HUES64 (cell line): ENCODE measurements at regions not wholly inside any gene's neighbourhood (a gene's known extent, or its start where the extent isn't known, plus 50 kb on each side); places are given as distances from the start of the nearest gene placed in this dataset.
"Not testable (repeated sequence)": the region's sequence is repeated elsewhere in the genome, so short reads cannot be mapped to it uniquely, and the experiment has no call there.

Source experiments
- H3K27ac ChIP-seq: 2 replicates; pipeline ENCODE4 v1.7.0; 2013; ENCODE audit warnings: low read depth, low read length, inconsistent platforms
- H3K27me3 ChIP-seq: 2 replicates; pipeline ENCODE4 v1.6.1; 2013; ENCODE audit warnings: mild to moderate bottlenecking, low read length; ENCODE audit not compliant: insufficient read depth
- H3K36me3 ChIP-seq: 2 replicates; pipeline ENCODE4 v1.6.1; 2013; ENCODE audit warnings: mild to moderate bottlenecking, low read length; ENCODE audit not compliant: insufficient read depth
- H3K4me1 ChIP-seq: 2 replicates; pipeline ENCODE4 v1.6.1; 2013; ENCODE audit warnings: mild to moderate bottlenecking, low read length, moderate library complexity; ENCODE audit not compliant: insufficient read depth
- H3K4me3 ChIP-seq: 2 replicates; pipeline ENCODE4 v1.5.1; 2013; ENCODE audit warnings: mild to moderate bottlenecking, low read length, moderate library complexity
- H3K9ac ChIP-seq: 2 replicates; pipeline ENCODE4 v1.6.1; 2013; ENCODE audit warnings: mild to moderate bottlenecking, low read depth, low read length
- H3K9me3 ChIP-seq: 2 replicates; pipeline ENCODE4 v1.6.1; 2013; ENCODE audit warnings: low read depth, low read length; ENCODE audit not compliant: insufficient read depth
- WGBS: fragments of 150-250, 120-280 bp; methylation state at CpG from one replicate; pipeline ENCODE4 v1.1.7; 2013; ENCODE audit warnings: missing lambda C conversion rate; 5-methylcytosine and 5-hydroxymethylcytosine counted together

GRCh38 chrX:63115196-63115595 lies 235.9 kb downstream of the SPIN4 start:
- Histone ChIP-seq H3K36me3 (no peaks in the 10 kb centered on the region), H3K4me1 (no peaks in the 10 kb centered on the region), H3K27me3 (no peaks in the 10 kb centered on the region), H3K9ac (no peak overlapping the region), H3K27ac (no peak overlapping the region), H3K9me3 (peaks cover 58% of the 10 kb centered on the region), H3K4me3 (no peak overlapping the region)
- 9% methylated on average over 1 of the region's 1 CpG for WGBS

DNA sequence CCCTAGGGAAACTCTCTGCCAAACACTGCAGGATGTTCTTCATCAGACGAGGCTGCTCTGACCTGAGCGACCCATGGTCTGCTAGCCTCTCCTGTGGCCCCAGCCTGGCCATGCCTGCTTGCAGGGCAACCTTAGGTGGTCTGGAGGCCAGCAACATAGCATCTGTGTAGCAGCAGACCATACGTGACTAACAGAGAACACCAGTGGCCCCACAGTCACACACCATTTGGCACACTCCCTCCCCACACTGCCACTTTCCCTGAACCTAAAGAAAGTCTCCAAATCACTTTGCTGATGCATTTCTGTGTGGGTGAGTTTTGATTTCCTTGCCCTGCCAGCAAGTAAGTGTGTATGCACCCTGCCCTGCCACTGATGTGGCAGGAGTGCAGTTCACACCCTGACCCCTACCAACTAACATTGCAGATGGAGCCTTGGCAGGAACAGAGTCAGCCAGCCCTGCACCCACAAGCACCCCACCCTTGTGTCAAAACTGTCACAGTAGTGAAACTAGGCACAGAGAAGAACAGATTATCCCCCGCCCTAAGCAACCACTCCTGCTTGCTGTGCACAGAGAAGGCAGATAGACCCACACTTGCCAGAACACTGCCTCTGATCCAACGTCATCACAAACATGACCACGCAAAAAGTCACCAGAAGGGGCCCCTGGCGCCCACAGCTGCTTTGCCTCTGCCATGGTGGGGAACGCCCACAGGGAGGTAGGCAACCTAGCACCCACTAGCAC lies 249.1 kb downstream of the SPIN4 start:
- WGBS: 76% methylated on average over 8 of the region's 8 CpGs
- Histone ChIP-seq H3K9me3 (peaks cover 36% of the 10 kb centered on the region), H3K27ac (no peak overlapping the region), H3K27me3 (no peaks in the 10 kb centered on the region), H3K36me3 (no peaks in the 10 kb centered on the region), H3K4me1 (no peaks in the 10 kb centered on the region), H3K4me3 (no peak overlapping the region), H3K9ac (no peak overlapping the region)

DNA sequence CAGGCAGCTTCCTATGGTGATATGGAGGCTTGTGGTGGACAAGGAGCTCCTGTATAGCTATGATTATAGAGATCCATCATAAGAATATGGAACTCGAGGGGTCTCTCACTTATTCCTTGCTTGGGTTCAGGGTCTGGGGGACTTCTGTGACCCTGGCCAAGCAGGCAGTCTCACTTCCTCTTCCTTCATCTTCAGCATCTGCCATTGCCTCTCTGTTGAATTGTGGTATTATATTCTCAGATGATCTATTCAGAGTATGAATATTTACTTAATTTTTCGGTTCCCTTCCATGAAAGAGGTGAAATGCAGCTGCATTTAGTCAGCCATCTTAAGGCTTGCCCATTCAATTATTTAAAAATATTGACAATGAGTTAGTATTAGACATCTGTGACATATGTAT lies 292.9 kb downstream of the SPIN4 start:
- Histone ChIP-seq H3K36me3 (no peaks in the 10 kb centered on the region), H3K27me3 (no peaks in the 10 kb centered on the region), H3K9ac (no peak overlapping the region), H3K4me1 (no peaks in the 10 kb centered on the region), H3K27ac (no peak overlapping the region), H3K9me3 (peaks cover 53% of the 10 kb centered on the region), H3K4me3 (no peak overlapping the region)
- WGBS: no CpG with 5 or more reads among the region's 2 CpGs

DNA sequence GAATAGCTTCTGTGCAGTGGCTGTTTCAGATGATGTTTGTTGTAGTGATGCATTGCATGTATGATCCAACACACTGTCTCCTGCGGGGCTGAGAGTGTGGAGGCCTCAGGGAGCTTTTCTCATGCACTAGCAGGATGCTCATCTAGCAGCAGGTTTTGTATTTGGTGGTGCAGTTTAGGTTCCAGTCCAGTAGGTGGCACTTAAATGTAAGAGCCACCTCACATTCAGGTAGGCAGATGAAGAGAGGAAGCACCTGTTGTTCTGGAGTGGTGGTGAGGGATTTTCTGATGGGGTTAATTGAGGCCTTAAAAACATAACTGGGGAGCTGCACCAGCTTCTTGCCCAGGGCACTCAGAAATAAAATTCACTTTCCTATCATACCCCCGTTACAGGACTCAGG lies 300.9 kb downstream of the SPIN4 start:
- H3K9ac ChIP-seq: no peak overlapping the region
- H3K4me1 ChIP-seq: no peaks in the 10 kb centered on the region
- no peaks in the 10 kb centered on the region for H3K36me3 ChIP-seq
- no peak overlapping the region for H3K4me3 ChIP-seq
- H3K27me3 ChIP-seq: no peaks in the 10 kb centered on the region
- WGBS: 45% methylated on average over 2 of the region's 2 CpGs
- peaks cover 53% of the 10 kb centered on the region for H3K9me3 ChIP-seq
- H3K27ac ChIP-seq: no peak overlapping the region

GRCh38 chrX:63032811-63033210 lies 318.3 kb downstream of the SPIN4 start:
- H3K27me3 ChIP-seq: no peaks in the 10 kb centered on the region

DNA sequence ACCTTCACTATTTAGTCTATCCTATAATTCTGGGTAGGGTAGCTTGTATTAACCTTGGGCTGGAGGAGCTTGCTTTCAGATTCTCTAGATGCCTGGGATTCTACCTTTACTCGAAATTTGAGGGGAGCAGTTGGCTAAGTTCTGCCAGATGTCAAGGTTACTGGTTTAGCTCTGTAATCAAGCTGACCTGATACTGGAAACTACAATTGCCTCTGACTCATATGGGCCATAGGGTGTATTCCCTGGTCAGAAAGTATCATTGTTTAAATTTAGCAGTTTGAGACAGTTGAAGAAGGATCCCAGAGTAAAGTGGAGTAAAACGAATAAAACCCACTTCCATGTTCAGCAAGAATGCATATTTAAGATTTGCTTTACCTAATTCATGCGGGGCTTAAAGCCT lies 337.6 kb downstream of the SPIN4 start:
- Histone ChIP-seq H3K4me1 (no peaks in the 10 kb centered on the region), H3K27me3 (no peaks in the 10 kb centered on the region), H3K4me3 (no peak overlapping the region), H3K36me3 (no peaks in the 10 kb centered on the region), H3K27ac (no peak overlapping the region), H3K9me3 (peaks cover 58% of the 10 kb centered on the region), H3K9ac (no peak overlapping the region)
- WGBS: 55% methylated on average over 3 of the region's 3 CpGs

More at GRCh38 chrX:63032811-63033210, 318.3 kb downstream of the SPIN4 start:
- H3K4me1 ChIP-seq: no peaks in the 10 kb centered on the region
- H3K27ac ChIP-seq: no peak overlapping the region
- no peak overlapping the region for H3K4me3 ChIP-seq
- no peak overlapping the region for H3K9ac ChIP-seq
- WGBS: 70% methylated on average over 2 of the region's 2 CpGs
- no peaks in the 10 kb centered on the region for H3K36me3 ChIP-seq
- H3K9me3 ChIP-seq: peaks cover 60% of the 10 kb centered on the region

- Histone ChIP-seq H3K9me3 (peaks cover 61% of the 10 kb centered on the region), H3K4me1 (no peaks in the 10 kb centered on the region), H3K4me3 (no peak overlapping the region), H3K9ac (no peak overlapping the region), H3K27me3 (no peaks in the 10 kb centered on the region), H3K36me3 (no peaks in the 10 kb centered on the region), H3K27ac (no peak overlapping the region)
These were observed 338.6 kb downstream of the SPIN4 start for GRCh38 chrX:63012574-63012973.

DNA sequence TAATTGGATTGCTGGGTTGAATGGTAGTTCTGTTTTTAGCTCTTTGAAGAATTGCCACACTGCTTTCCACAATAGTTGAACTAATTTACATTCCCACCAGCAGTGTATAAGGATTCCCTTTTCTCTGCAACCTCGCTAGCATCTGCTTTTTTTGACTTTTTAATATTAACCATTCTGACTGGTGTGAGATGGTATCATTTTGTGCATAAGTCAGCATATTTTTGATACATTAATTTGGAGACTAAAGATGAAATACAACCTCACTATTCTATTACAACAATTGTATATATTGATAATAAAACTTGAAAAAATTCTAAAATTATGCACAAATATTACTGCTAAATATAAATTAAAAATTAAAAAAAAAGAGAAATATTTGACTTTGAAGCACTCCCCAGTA lies 350.9 kb downstream of the SPIN4 start:
- not testable (repeated sequence) for H3K27ac ChIP-seq, H3K36me3 ChIP-seq, H3K4me3 ChIP-seq, H3K9ac ChIP-seq, H3K27me3 ChIP-seq, H3K4me1 ChIP-seq
- H3K9me3 ChIP-seq: peaks cover 53% of the 10 kb centered on the region
- 40% methylated on average over 1 of the region's 1 CpG for WGBS
